Ectodermal cell (in vitro differentiated cells): ENCODE measurements at regions not wholly inside any gene's neighbourhood (a gene's known extent, or its start where the extent isn't known, plus 50 kb on each side); places are given as distances from the start of the nearest gene placed in this dataset.

Experiments
- H3K27ac ChIP-seq: 2 replicates; pipeline ENCODE4 v1.7.0; 2013; ENCODE audit warnings: mild to moderate bottlenecking, low read depth, low read length; ENCODE audit not compliant: insufficient read depth, poor library complexity, severe bottlenecking
- H3K27me3 ChIP-seq: 2 replicates; pipeline ENCODE4 v1.7.0; 2013; ENCODE audit warnings: mild to moderate bottlenecking, low read length; ENCODE audit not compliant: insufficient read depth, control insufficient read depth, poor library complexity, severe bottlenecking
- H3K36me3 ChIP-seq: one replicate; pipeline ENCODE4 v1.7.0; 2013; ENCODE audit warnings: low read length; ENCODE audit not compliant: control insufficient read depth, insufficient read depth
- H3K4me1 ChIP-seq: one replicate; pipeline ENCODE4 v1.7.0; 2013; ENCODE audit warnings: low read length; ENCODE audit not compliant: control insufficient read depth, insufficient read depth
- H3K4me3 ChIP-seq: 2 replicates; pipeline ENCODE4 v1.7.0; 2013; ENCODE audit warnings: low read depth, low read length, control low read depth; ENCODE audit not compliant: insufficient read depth
- H3K9me3 ChIP-seq: 2 replicates; pipeline ENCODE4 v1.7.0; 2013; ENCODE audit warnings: mild to moderate bottlenecking, low read length, moderate library complexity; ENCODE audit not compliant: control insufficient read depth
- WGBS, 2 experiments: methylation state at CpG; one replicate each; pipeline ENCODE4 v1.1.7; 2013; ENCODE audit warnings: missing lambda C conversion rate in 2 of 2; 5-methylcytosine and 5-hydroxymethylcytosine counted together

GRCh38 chr14:98368221-98368620 lies 903.8 kb downstream of the BCL11B start:
- WGBS, 2 experiments: 95 to 96% methylated on average over 1 of the region's 1 CpG
- H3K4me1 ChIP-seq: no peaks in the 10 kb centered on the region
- no peaks in the 10 kb centered on the region for H3K27me3 ChIP-seq
- no peak overlapping the region for H3K27ac ChIP-seq
- no peaks in the 10 kb centered on the region for H3K36me3 ChIP-seq
- no peak overlapping the region for H3K4me3 ChIP-seq
- H3K9me3 ChIP-seq: peaks cover 3% of the 10 kb centered on the region

GRCh38 chr14:98368916-98369315 lies 903.1 kb downstream of the BCL11B start:
- Histone ChIP-seq H3K4me3 (no peak overlapping the region), H3K27me3 (no peaks in the 10 kb centered on the region), H3K36me3 (no peaks in the 10 kb centered on the region), H3K4me1 (no peaks in the 10 kb centered on the region), H3K27ac (no peak overlapping the region), H3K9me3 (peaks cover 3% of the 10 kb centered on the region)
- WGBS, 2 experiments: 92 to 94% methylated on average over 3 of the region's 3 CpGs

- Histone ChIP-seq H3K4me3 (no peak overlapping the region), H3K27ac (no peak overlapping the region), H3K4me1 (no peaks in the 10 kb centered on the region), H3K36me3 (no peaks in the 10 kb centered on the region), H3K27me3 (no peaks in the 10 kb centered on the region), H3K9me3 (peaks cover 3% of the 10 kb centered on the region)
- WGBS, 2 experiments: 88 to 89% methylated on average over 2 of the region's 2 CpGs
These were observed 902.7 kb downstream of the BCL11B start for GRCh38 chr14:98369344-98369743.

DNA sequence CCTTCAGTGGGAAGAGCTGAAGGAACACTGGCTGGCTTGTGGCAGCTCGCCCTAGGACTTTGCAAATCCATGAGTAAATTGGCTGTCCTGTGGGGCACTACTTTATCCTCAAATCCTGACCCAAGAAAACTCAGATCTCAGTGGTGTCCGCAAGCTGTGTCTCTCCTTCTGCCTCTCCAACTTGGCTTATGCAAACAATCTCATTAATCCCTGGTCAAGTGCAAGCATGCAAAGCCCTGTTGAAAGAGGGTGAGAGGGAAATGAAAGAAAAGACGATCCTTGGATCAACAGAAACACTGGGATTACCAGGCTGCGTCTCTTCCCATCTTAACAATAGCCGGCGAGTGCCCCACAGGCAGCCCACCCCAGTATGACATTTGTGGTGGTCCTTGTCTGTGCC lies 901.6 kb downstream of the BCL11B start:
- Histone ChIP-seq H3K4me1 (no peaks in the 10 kb centered on the region), H3K27me3 (no peaks in the 10 kb centered on the region), H3K4me3 (no peak overlapping the region), H3K27ac (no peak overlapping the region), H3K36me3 (no peaks in the 10 kb centered on the region), H3K9me3 (peaks cover 3% of the 10 kb centered on the region)
- 80 to 87% methylated on average over 6 of the region's 6 CpGs for WGBS, 2 experiments

DNA sequence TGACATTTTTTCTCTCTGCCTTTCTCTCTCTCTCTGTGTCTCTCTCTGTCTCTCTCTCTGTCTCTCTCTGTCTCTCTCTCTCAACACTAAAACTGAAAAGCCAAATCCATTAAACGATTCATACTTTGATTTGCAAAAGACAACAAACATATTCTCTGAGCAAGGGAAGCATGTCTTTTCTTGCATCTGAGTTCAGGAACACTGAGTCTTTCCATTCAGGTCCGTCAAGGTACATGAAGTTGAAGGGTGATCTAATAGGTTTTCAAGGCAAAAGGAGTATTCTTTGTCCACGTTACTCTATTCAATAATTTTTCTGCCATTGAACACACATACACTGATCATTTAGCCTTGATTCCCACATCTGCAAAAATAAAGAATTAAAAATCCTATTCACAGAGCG lies 900.9 kb downstream of the BCL11B start:
- H3K4me3 ChIP-seq: no peak overlapping the region
- 93 to 96% methylated on average over 4 of the region's 4 CpGs for WGBS, 2 experiments

DNA sequence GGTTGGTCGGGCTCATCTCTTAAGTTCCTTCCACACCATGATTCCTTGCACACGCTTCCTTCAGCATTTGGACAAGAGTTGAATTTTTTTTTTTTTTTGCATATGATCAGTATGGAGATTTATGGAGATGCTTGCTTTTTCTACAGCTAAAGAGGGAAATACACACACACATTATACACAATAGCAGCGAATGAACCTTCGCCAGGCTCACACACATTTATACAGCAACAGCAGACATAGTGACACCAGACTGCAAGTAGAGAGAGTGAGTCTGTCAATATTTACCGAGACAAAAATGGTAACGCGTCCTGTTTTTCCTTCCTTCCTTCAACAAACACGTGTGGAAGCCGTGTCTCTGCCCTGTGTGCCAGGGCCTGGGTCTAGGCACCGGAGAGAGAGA lies 897.9 kb downstream of the BCL11B start:
- Histone ChIP-seq H3K36me3 (no peaks in the 10 kb centered on the region), H3K9me3 (no peaks in the 10 kb centered on the region), H3K4me3 (no peak overlapping the region), H3K4me1 (no peaks in the 10 kb centered on the region), H3K27ac (no peak overlapping the region), H3K27me3 (no peaks in the 10 kb centered on the region)
- 85% methylated on average over 9 to 10 of the region's 10 CpGs for WGBS, 2 experiments

More for the DNA sequence above, 900.9 kb downstream of the BCL11B start:
- no peak overlapping the region for H3K27ac ChIP-seq
- no peaks in the 10 kb centered on the region for H3K36me3 ChIP-seq
- H3K9me3 ChIP-seq: peaks cover 3% of the 10 kb centered on the region
- H3K27me3 ChIP-seq: no peaks in the 10 kb centered on the region
- H3K4me1 ChIP-seq: no peaks in the 10 kb centered on the region

GRCh38 chr14:98375566-98375965 lies 896.4 kb downstream of the BCL11B start:
- Histone ChIP-seq H3K9me3 (no peaks in the 10 kb centered on the region), H3K27ac (no peak overlapping the region), H3K36me3 (no peaks in the 10 kb centered on the region), H3K4me1 (no peaks in the 10 kb centered on the region), H3K27me3 (no peaks in the 10 kb centered on the region), H3K4me3 (no peak overlapping the region)
- WGBS, 2 experiments: 95 to 99% methylated on average over 5 of the region's 5 CpGs

DNA sequence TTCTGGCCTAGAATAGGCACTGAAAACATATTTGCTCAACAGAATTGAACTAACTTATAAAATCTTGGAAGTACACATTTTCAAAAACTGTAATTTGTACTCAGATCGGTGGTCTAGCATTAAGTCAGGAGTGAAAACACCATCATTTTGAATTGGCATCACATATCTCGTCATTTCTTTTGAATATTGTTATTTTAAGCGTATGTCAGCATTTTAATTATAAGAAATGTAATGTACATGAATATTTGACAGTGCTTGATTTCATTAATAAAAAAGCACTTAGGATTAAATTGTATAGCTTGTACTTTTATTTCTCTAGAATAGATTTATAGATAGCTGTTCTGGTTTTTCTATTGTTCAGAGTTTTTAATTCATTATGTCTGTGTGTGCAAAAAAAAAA lies 892.2 kb downstream of the BCL11B start:
- H3K4me1 ChIP-seq: no peaks in the 10 kb centered on the region
- 95 to 100% methylated on average over 1 of the region's 3 CpGs for WGBS, 2 experiments

GRCh38 chr14:98382662-98383061 lies 889.3 kb downstream of the BCL11B start:
- Histone ChIP-seq H3K36me3 (no peaks in the 10 kb centered on the region), H3K4me3 (no peak overlapping the region)

More for the DNA sequence above, 892.2 kb downstream of the BCL11B start:
- Histone ChIP-seq H3K4me3 (no peak overlapping the region), H3K27ac (no peak overlapping the region), H3K9me3 (no peaks in the 10 kb centered on the region), H3K36me3 (no peaks in the 10 kb centered on the region), H3K27me3 (no peaks in the 10 kb centered on the region)

GRCh38 chr14:98385851-98386250 lies 886.1 kb downstream of the BCL11B start:
- H3K27ac ChIP-seq: no peak overlapping the region
- no peaks in the 10 kb centered on the region for H3K4me1 ChIP-seq
- 89 to 90% methylated on average over 3 of the region's 3 CpGs for WGBS, 2 experiments
- H3K27me3 ChIP-seq: no peaks in the 10 kb centered on the region
- no peaks in the 10 kb centered on the region for H3K9me3 ChIP-seq
- H3K4me3 ChIP-seq: no peak overlapping the region
- no peaks in the 10 kb centered on the region for H3K36me3 ChIP-seq

More at GRCh38 chr14:98382662-98383061, 889.3 kb downstream of the BCL11B start:
- 86 to 96% methylated on average over 4 of the region's 4 CpGs for WGBS, 2 experiments
- Histone ChIP-seq H3K9me3 (no peaks in the 10 kb centered on the region), H3K27me3 (no peaks in the 10 kb centered on the region), H3K27ac (no peak overlapping the region), H3K4me1 (no peaks in the 10 kb centered on the region)

DNA sequence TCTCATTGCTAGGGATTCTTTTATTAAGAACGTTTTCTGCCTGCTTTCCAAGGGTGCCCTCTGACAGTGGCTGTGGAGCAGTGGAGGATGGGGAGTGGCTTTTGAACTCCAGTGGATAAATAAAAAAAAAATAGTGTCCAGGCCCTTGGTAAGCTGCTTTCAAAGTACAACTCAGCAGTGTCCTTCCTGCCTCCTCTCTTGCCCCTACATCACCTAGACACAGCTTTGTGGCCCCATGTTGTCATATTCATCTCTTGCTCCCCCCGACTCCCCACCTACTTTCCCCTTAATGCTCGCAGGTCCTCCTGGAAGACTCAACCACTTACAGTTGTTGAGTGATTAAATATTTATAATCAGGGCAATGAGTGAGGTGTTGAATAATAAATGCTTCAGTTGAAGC lies 880.9 kb downstream of the BCL11B start:
- Histone ChIP-seq H3K4me1 (no peaks in the 10 kb centered on the region), H3K27me3 (no peaks in the 10 kb centered on the region), H3K27ac (no peak overlapping the region), H3K4me3 (no peak overlapping the region), H3K9me3 (no peaks in the 10 kb centered on the region), H3K36me3 (no peaks in the 10 kb centered on the region)
- WGBS, 2 experiments: 84 to 97% methylated on average over 1 of the region's 3 CpGs
